IMR-90 (cell line): ENCODE measurements at regions not wholly inside any gene's neighbourhood (a gene's known extent, or its start where the extent isn't known, plus 50 kb on each side); places are given as distances from the start of the nearest gene placed in this dataset.

Source experiments
- ATAC-seq: fragments of 200-7000 bp; cut with Tn5 transposase; 2 replicates; pipeline ENCODE4 v1.9.1; 2020; ENCODE audit warnings: low read depth, mild to moderate bottlenecking, moderate library complexity
- BruUV-seq: library from RNA; stranded (reverse); fragments of 400-500 nt; replicated peaks from 2 replicates; lab custom pipeline; 2021; lab: Mats Ljungman, UMichigan
- CTCF ChIA-PET: fragments of 300-600 bp; formaldehyde crosslinking; extraction: SDS; loops from one replicate; lab custom pipeline; 2021; ENCODE audit warnings: antibody characterized with exemption; lab: Yijun Ruan, JAX
- POLR2A ChIA-PET: fragments of 300-600 bp; sonication (Branson Sonifier 250); formaldehyde crosslinking; loops from one replicate; lab custom pipeline; 2022; ENCODE audit warnings: antibody characterized with exemption; ENCODE audit not compliant: unreplicated experiment; lab: Charles Lee
- DNase-seq: peaks from one replicate; pipeline ENCODE4 v3.0.0; 2013
- H2AFZ ChIP-seq: replicated peaks from 2 replicates; pipeline ENCODE3; 2013; ENCODE audit warnings: low read length, mild to moderate bottlenecking; ENCODE audit not compliant: poor library complexity
- H2AK5ac ChIP-seq: 2 replicates; pipeline ENCODE4 v1.6.1; 2013; ENCODE audit warnings: low read depth, low read length, inconsistent platforms
- H2AK9ac ChIP-seq: replicated peaks from 2 replicates; pipeline ENCODE3; 2013; ENCODE audit warnings: mild to moderate bottlenecking, low read depth, low read length, moderate library complexity; ENCODE audit not compliant: poor library complexity
- H2BK120ac ChIP-seq: 2 replicates; pipeline ENCODE4 v1.6.1; 2013; ENCODE audit warnings: low read depth, low read length, inconsistent platforms
- H2BK15ac ChIP-seq: 3 replicates; pipeline ENCODE4 v1.6.1; 2013; ENCODE audit warnings: low read depth, low read length, inconsistent platforms
- H2BK20ac ChIP-seq: 2 replicates; pipeline ENCODE4 v1.6.1; 2013; ENCODE audit warnings: low read depth, mild to moderate bottlenecking, inconsistent platforms, low read length, moderate library complexity
- H2BK5ac ChIP-seq: 2 replicates; pipeline ENCODE4 v1.6.1; 2013; ENCODE audit warnings: mild to moderate bottlenecking, low read depth, low read length, inconsistent platforms; ENCODE audit not compliant: poor library complexity, severe bottlenecking
- H3K14ac ChIP-seq: replicated peaks from 2 replicates; pipeline ENCODE4 v1.6.1; 2013; ENCODE audit warnings: low read depth, low read length, inconsistent platforms
- H3K18ac ChIP-seq: 2 replicates; pipeline ENCODE4 v1.6.1; 2013; ENCODE audit warnings: low read depth, low read length, control low read depth
- H3K23ac ChIP-seq: 2 replicates; pipeline ENCODE4 v1.6.1; 2013; ENCODE audit warnings: low read depth, low read length, inconsistent platforms
- H3K27ac ChIP-seq: 2 replicates; pipeline ENCODE4 v1.5.1; 2013; ENCODE audit warnings: mild to moderate bottlenecking, control low read depth, low read length; ENCODE audit not compliant: insufficient read depth
- H3K27me3 ChIP-seq: 2 replicates; pipeline ENCODE4 v1.6.1; 2013; ENCODE audit warnings: low read length; ENCODE audit not compliant: control insufficient read depth, insufficient read depth
- H3K36me3 ChIP-seq: 2 replicates; pipeline ENCODE4 v1.6.1; 2013; ENCODE audit warnings: low read length, mixed read lengths; ENCODE audit not compliant: control insufficient read depth, insufficient read depth
- H3K4ac ChIP-seq: 2 replicates; pipeline ENCODE4 v1.6.1; 2013; ENCODE audit warnings: low read depth, low read length, inconsistent platforms
- H3K4me1 ChIP-seq: 2 replicates; pipeline ENCODE4 v1.6.1; 2013; ENCODE audit warnings: low read length, mixed read lengths; ENCODE audit not compliant: control insufficient read depth, insufficient read depth
- H3K4me2 ChIP-seq: 2 replicates; pipeline ENCODE4 v1.6.1; 2013; ENCODE audit warnings: low read depth, mild to moderate bottlenecking, control low read depth, low read length, moderate library complexity
- H3K4me3 ChIP-seq: 2 replicates; pipeline ENCODE4 v1.5.1; 2013; ENCODE audit warnings: low read depth, mild to moderate bottlenecking, control low read depth, low read length, moderate library complexity; ENCODE audit not compliant: insufficient read depth
- H3K56ac ChIP-seq: 2 replicates; pipeline ENCODE4 v1.6.1; 2013; ENCODE audit warnings: low read length, inconsistent platforms; ENCODE audit not compliant: insufficient read depth; ENCODE audit errors: extremely low read depth
- H3K79me1 ChIP-seq, 2 experiments: 2 replicates each; pipeline ENCODE4 v1.6.1; 2013; ENCODE audit warnings: low read length in 2 of 2, inconsistent platforms in 1 of 2, low read depth in 1 of 2
- H3K9ac ChIP-seq: 2 replicates; pipeline ENCODE4 v1.6.1; 2013; ENCODE audit warnings: low read depth, low read length, control low read depth
- H3K9me1 ChIP-seq: 2 replicates; pipeline ENCODE4 v1.6.1; 2013; ENCODE audit warnings: low read length, inconsistent platforms; ENCODE audit not compliant: insufficient read depth
- H3K9me3 ChIP-seq: 2 replicates; pipeline ENCODE4 v1.6.1; 2013; ENCODE audit warnings: low read length; ENCODE audit not compliant: control insufficient read depth, insufficient read depth
- H4K20me1 ChIP-seq: 2 replicates; pipeline ENCODE4 v1.6.1; 2013; ENCODE audit warnings: low read length, inconsistent platforms; ENCODE audit not compliant: insufficient read depth
- H4K5ac ChIP-seq: 2 replicates; pipeline ENCODE4 v1.6.1; 2013; ENCODE audit warnings: mild to moderate bottlenecking, low read depth, low read length, control low read depth
- H4K8ac ChIP-seq, 2 experiments: 2 replicates each; pipeline ENCODE4 v1.6.1; 2013; ENCODE audit warnings: low read depth in 2 of 2, low read length in 2 of 2, control low read depth in 1 of 2, inconsistent platforms in 1 of 2
- H4K91ac ChIP-seq: 2 replicates; pipeline ENCODE4 v1.6.1; 2013; ENCODE audit warnings: low read depth, low read length, inconsistent platforms; ENCODE audit not compliant: insufficient read depth
- CEBPB ChIP-seq: IDR thresholded peaks from 2 replicates; pipeline ENCODE4 v1.6.1; 2012; ENCODE audit warnings: low read depth, low read length, improper control_type of control experiment
- CHD1 ChIP-seq: IDR thresholded peaks from 2 replicates; pipeline ENCODE4 v1.6.1; 2012; ENCODE audit warnings: low read depth, low read length, improper control_type of control experiment
- MAFK ChIP-seq: IDR thresholded peaks from 2 replicates; pipeline ENCODE4 v1.6.1; 2012; ENCODE audit warnings: low read depth, low read length, improper control_type of control experiment
- MXI1 ChIP-seq: IDR thresholded peaks from 2 replicates; pipeline ENCODE4 v1.6.1; 2012; ENCODE audit warnings: low read depth, mild to moderate bottlenecking, low read length, moderate library complexity, borderline replicate concordance
- NFE2L2 ChIP-seq: fragments of 150-350 bp; IDR thresholded peaks from 2 replicates; pipeline ENCODE4 v1.6.1; 2016; ENCODE audit warnings: low read depth, mild to moderate bottlenecking, low read length
- POLR2A ChIP-seq: IDR thresholded peaks from 2 replicates; pipeline ENCODE4 v1.6.1; 2012; ENCODE audit warnings: mild to moderate bottlenecking, low read depth, low read length
- RAD21 ChIP-seq: IDR thresholded peaks from 2 replicates; pipeline ENCODE4 v1.6.1; 2012; ENCODE audit warnings: low read length, improper control_type of control experiment
- RCOR1 ChIP-seq: IDR thresholded peaks from 2 replicates; pipeline ENCODE4 v1.6.1; 2012; ENCODE audit warnings: mild to moderate bottlenecking, low read length, improper control_type of control experiment; ENCODE audit not compliant: insufficient replicate concordance
- SMC3 ChIP-seq: fragments of 150-350 bp; IDR thresholded peaks from 2 replicates; pipeline ENCODE4 v1.6.1; 2016; ENCODE audit warnings: low read depth, mild to moderate bottlenecking, antibody characterized with exemption, low read length, moderate library complexity
- WGBS, 2 experiments: methylation state at CpG; one replicate each; pipeline versions ENCODE4 v1.1.5 to v1.1.7; 2013; ENCODE audit warnings: missing lambda C conversion rate in 2 of 2; ENCODE audit not compliant: insufficient read length in 1 of 2; ENCODE audit errors: extremely low coverage in 2 of 2; 5-methylcytosine and 5-hydroxymethylcytosine counted together
- dilution Hi-C: fragments of 300-500 bp; cut with HindIII; formaldehyde crosslinking; loops from one replicate; pipeline ENCODE4 v1.14.3; 2018; ENCODE audit warnings: low sequenced_read_pairs; ENCODE audit not compliant: unreplicated experiment
- in situ Hi-C: fragments of 300-500 bp; cut with MboI; formaldehyde crosslinking; loops from 3 replicates; pipeline ENCODE4 v1.14.3; 2019; ENCODE audit warnings: low sequenced_read_pairs, inconsistent platforms, mixed read lengths
- intact Hi-C: fragments of 100-400 bp; cut with micrococcal nuclease; formaldehyde crosslinking; loops from 2 replicates; pipeline ENCODE4 v1.10.0; 2022

DNA sequence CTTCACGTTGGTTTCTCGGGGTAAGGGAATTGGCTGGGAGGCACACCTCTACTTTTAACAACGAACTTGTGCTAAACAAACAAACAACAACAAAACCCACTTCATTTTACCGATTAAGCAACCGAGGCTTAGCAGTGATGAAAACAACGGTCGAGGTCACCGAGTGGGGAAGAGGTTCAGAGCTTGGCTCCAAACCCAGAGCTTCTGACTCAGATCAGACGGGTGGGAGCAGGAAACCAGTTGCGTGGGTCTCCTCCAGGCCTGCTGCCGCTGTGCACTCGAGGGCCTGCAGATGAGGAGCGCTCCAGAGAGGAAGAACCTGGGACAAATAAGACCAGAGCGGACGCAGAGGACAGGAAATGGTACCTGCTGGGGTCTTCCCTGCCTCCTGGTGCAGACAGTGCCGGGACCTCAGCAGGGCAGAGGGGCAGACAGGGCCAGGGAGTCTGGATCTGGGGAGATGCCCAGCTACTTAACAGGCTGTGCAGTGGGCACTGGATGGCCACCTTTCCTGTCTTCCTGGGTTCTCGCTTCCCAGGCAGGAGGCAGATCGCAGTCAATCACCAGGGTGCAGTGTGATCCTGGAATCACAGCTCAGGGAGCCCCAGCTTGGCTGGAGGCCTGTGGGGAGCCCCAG lies 99.0 kb upstream of the MEF2A start:
- Histone ChIP-seq H3K36me3 (no peaks in the 10 kb centered on the region), H2BK120ac (no peak overlapping the region), H4K20me1 (no peaks in the 10 kb centered on the region), H3K4me3 (no peak overlapping the region), H4K8ac (no peak overlapping the region), H3K4me2 (no peak overlapping the region), H2AK5ac (peak overlapping the region; percentile 2; the same call in 1 of the 2 replicates), H2AK9ac (no peak overlapping the region), H3K56ac (no peak overlapping the region), H3K79me1 (no peaks in the 10 kb centered on the region), H3K4ac (no peak overlapping the region), H4K91ac (no peak overlapping the region), H3K27ac (no peak overlapping the region), H2BK20ac (no peak overlapping the region), H3K23ac (no peak overlapping the region), H3K27me3 (no peaks in the 10 kb centered on the region), H2AFZ (peak overlapping the region; percentile 41), H2BK5ac (no peak overlapping the region), H3K9me3 (no peaks in the 10 kb centered on the region), H3K14ac (no peak overlapping the region), H3K9ac (no peak overlapping the region), H3K4me1 (no peaks in the 10 kb centered on the region), H3K18ac (no peak overlapping the region), H3K9me1 (no peaks in the 10 kb centered on the region; the same call in 1 of the 2 replicates), H2BK15ac (no peak overlapping the region), H4K5ac (no peak overlapping the region)
- DNase-seq (no peak), ATAC-seq (no peak)
- BruUV-seq = no TSS peak
- WGBS, 2 experiments = 88% methylated on average over 7 of the region's 18 CpGs; no CpG with 5 or more reads in 1 of the 2 experiments
- intact Hi-C loops = no loop called here
- dilution Hi-C loops = no loop called here
- ChIA-PET CTCF (interaction anchor here (1.0 kb wide), 1 partner anchor 237 kb away, joined by 3 read pairs; no protein-coding TSS in a partner anchor), POLR2A (no interaction called here)
- TF ChIP-seq NFE2L2 (no peak), CEBPB (no peak), RCOR1 (no peak), POLR2A (no peak), CHD1 (no peak), RAD21 (no peak), MAFK (no peak), SMC3 (no peak), MXI1 (no peak)
- in situ Hi-C loops = no loop called here
